Activated naive CD4-positive, alpha-beta T cell treated with anti-CD3 and anti-CD28 coated beads, Interleukin-2, amount 50 U/mL, for 16 hours (primary cell): ENCODE measurements at regions not wholly inside any gene's neighbourhood (a gene's known extent, or its start where the extent isn't known, plus 50 kb on each side); places are given as distances from the start of the nearest gene placed in this dataset.
"Not testable (repeated sequence)": the region's sequence is repeated elsewhere in the genome, so short reads cannot be mapped to it uniquely, and the experiment has no call there.

ENCODE experiments used
- DNase-seq: peaks from one replicate; pipeline ENCODE4 v3.0.0-alpha.2; 2020

- not testable (repeated sequence) for DNase-seq
These were observed 4092.8 kb upstream of the TPTE start for GRCh38 chr21:6428498-6429092.

- not testable (repeated sequence) for DNase-seq
These were observed 4091.5 kb upstream of the TPTE start for GRCh38 chr21:6429924-6430323.

GRCh38 chr21:6433149-6433548, 4088.2 kb upstream of the TPTE start:
- DNase-seq: not testable (repeated sequence)

- not testable (repeated sequence) for DNase-seq
These were observed 4085.2 kb upstream of the TPTE start for GRCh38 chr21:6436205-6436604.

- not testable (repeated sequence) for DNase-seq
These were observed 4084.2 kb upstream of the TPTE start for GRCh38 chr21:6436971-6437833.

GRCh38 chr21:6437834-6438187, 4083.6 kb upstream of the TPTE start:
- not testable (repeated sequence) for DNase-seq

GRCh38 chr21:6439058-6439457, 4082.3 kb upstream of the TPTE start:
- not testable (repeated sequence) for DNase-seq

GRCh38 chr21:6454648-6455340, 4066.6 kb upstream of the TPTE start:
- DNase-seq: not testable (repeated sequence)

- not testable (repeated sequence) for DNase-seq
These were observed 4065.2 kb upstream of the TPTE start for GRCh38 chr21:6456011-6456661.

- DNase-seq: not testable (repeated sequence)
These were observed 4061.6 kb upstream of the TPTE start for GRCh38 chr21:6459761-6460160.

GRCh38 chr21:6461358-6461757, 4060.0 kb upstream of the TPTE start:
- DNase-seq: not testable (repeated sequence)

- not testable (repeated sequence) for DNase-seq
These were observed 4057.0 kb upstream of the TPTE start for GRCh38 chr21:6464419-6464818.

GRCh38 chr21:6466081-6466698, 4055.2 kb upstream of the TPTE start:
- DNase-seq: not testable (repeated sequence)

- DNase-seq: not testable (repeated sequence)
These were observed 4054.7 kb upstream of the TPTE start for GRCh38 chr21:6466707-6467106.

GRCh38 chr21:6467189-6467774, 4054.1 kb upstream of the TPTE start:
- DNase-seq: not testable (repeated sequence)

- not testable (repeated sequence) for DNase-seq
These were observed 4053.5 kb upstream of the TPTE start for GRCh38 chr21:6467907-6468306.

- DNase-seq: not testable (repeated sequence)
These were observed 4053.0 kb upstream of the TPTE start for GRCh38 chr21:6468331-6468860.

- DNase-seq: not testable (repeated sequence)
These were observed 4047.0 kb upstream of the TPTE start for GRCh38 chr21:6474250-6474968.

GRCh38 chr21:6481116-6481515, 4040.3 kb upstream of the TPTE start:
- not testable (repeated sequence) for DNase-seq

GRCh38 chr21:6482616-6483015, 4038.8 kb upstream of the TPTE start:
- DNase-seq: not testable (repeated sequence)

GRCh38 chr21:6483645-6484044, 4037.7 kb upstream of the TPTE start:
- not testable (repeated sequence) for DNase-seq
